ENCODE measurements at regions not wholly inside any gene's neighbourhood (a gene's known extent, or its start where the extent isn't known, plus 50 kb on each side); places are given as distances from the start of the nearest gene placed in this dataset.
A peak's percentile ranks its signal among the peaks of the same experiment; 100 is the strongest.

DNA sequence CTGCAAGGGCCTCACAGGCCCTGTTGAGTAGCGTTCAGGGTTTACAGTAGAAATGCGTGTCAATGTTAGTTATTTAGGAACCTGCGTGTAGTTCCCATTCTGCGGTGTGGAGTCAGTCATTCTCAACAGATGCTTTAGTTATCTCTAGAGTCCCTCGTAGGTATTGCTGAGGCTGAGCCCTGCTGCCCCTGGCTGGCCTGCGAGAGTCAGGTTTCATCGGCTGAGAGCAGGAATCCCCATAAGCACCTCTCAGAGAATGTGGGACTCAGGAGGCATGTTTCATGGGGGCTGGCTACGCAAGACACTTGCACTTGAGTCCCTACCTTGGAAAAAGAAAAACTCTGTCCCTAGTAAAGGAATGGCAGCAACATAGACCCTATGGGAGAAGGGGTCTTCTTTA is 347.5 kb upstream of the ASIC2 start:
- DNase-seq (ENCODE audit: low spot score): no peak

- DNase-seq (ENCODE audit: low spot score): no peak
Measured at GRCh38 chr17:33642002-33642401, 348.9 kb upstream of the ASIC2 start.

- no peak for DNase-seq (ENCODE audit: low spot score)
Measured at GRCh38 chr17:33647956-33648355, 354.9 kb upstream of the ASIC2 start.

DNA sequence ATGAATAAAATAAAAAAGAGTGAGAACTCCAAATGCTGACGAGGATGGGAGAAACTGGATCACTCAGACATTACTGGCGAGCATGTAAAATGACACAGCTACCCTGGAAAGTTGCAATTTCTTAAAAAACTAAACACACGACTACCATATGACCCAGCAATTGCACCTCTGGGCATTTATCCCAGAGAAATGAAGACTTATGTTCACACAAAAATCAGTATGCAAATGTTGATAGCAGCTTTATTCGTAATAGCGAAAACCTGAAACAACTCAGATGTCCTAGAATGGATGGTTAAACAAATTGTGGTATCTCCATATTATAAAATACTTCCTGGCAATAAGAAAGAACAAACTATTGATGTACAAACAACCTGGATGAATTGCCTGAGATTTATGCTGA is 357.2 kb upstream of the ASIC2 start:
- DNase-seq (ENCODE audit: low spot score): no peak

DNA sequence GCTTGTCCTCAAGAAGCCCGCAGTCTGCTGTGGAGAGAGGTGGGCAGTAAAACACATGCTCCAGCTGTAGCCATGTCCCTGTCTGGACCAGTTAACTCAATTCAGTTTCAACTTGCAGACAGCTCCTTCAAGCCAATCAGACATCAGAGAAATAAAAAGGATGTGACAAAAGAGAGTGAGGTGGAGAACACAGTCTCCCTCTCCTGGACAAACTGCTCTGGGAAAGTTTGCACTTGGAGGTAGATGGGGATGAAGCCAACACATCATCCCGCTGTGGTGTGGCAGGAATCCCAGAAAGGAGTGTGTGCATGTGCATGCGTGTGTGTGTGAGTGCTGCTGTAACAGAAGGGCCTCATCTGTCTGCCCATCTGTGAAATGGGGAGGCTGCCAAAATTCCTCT is 358.6 kb upstream of the ASIC2 start:
- no peak for DNase-seq (ENCODE audit: low spot score)

- no peak for DNase-seq (ENCODE audit: low spot score)
Measured at GRCh38 chr17:33652731-33653398, 359.8 kb upstream of the ASIC2 start.

DNA sequence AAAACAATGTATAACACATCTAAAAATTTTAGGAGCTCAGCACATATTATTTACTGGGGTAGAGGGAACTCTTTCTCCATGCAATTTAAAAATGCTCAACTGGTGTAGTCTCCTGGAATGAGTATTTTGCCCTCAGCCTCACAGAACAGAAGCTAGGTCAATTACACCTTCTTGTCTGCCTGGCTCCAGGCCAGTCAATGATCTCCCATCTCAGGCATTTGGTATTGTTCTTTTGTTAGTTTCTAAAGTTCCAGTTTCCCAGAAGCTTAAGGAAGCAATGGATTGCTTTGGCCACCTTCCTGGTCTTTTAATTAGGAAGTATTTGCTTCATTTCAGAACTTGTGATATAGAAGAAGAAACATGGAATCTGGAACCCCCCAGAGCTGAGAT is 360.3 kb upstream of the ASIC2 start:
- no peak for DNase-seq (ENCODE audit: low spot score)

GRCh38 chr17:33657181-33657580 is 364.1 kb upstream of the ASIC2 start:
- no peak for DNase-seq (ENCODE audit: low spot score)

GRCh38 chr17:33661975-33662374 is 368.9 kb upstream of the ASIC2 start:
- no peak for DNase-seq (ENCODE audit: low spot score)

DNA sequence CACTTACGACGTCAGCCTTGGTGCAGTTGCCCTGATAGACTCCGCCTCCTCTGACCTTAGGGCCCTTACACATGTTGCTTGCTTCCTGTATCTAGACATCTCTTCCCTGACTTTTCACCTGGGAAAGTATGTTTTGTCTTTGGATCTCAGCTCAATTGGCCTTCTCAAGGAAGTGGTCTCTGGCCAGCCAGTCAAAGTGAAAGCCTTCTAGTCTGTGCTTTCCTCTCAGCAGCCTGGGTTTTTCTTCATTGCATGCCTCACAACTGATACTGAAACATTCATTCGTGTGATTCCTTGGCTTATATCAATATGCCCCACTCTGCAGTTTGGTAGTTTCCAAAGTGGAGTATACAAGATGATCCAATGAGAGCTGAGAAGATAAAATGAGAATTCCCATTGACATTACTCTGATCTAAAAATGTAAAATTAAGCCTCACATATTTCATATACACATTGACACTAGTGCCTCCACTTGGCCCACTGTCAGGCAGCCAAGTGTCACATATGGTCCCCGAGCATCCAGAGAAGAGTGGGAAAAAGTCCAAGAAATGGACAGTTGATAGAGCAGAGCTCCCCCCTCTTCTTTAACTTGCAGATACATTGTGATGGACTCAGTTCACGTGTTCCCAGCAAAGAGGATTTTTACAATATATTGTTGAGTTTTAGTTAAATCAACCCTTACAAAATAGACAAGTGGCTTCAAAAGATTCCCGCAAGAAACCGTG is 371.2 kb upstream of the ASIC2 start:
- no peak for DNase-seq (ENCODE audit: low spot score)

DNA sequence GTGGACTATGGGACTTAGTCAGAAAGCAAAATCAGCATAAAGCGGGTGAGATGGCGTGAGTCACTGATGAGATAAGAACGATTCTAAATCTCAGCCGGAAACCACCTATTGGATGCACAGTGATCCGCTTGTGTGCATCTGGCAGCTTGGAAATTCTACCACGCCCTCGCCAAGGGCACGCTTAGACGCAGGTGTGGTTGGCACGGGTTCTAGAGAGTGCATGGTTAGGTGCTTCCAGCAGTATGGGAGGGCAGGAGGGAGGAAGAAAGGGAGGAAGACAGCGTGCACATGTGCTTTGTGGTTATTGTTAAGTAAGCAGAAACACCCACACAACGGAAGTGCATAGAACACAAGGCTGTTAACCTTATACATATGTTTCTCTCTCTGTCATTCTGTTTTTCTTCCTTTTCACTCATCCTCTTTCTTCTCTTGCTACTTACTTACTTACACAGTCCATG is 374.0 kb upstream of the ASIC2 start:
- no peak for DNase-seq (ENCODE audit: low spot score)

DNA sequence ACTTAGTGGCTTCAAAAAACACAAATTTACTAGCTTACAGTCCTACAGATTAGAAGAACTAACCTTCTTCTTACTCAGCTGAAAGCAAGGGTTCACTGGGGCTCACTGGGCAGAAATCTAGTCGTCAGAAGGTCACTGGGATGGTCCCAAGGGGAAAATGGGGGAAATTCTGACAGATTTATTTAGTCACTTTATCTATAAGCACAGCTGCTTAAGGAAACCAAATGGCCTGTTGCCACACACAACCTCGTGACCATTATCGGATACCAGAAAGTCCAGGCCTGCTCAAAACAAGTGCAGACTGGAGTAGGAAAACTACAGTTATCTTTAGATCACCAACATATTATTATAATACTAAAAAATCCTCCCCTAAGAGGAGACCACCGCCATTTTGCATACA is 374.6 kb upstream of the ASIC2 start:
- no peak for DNase-seq (ENCODE audit: low spot score)

DNA sequence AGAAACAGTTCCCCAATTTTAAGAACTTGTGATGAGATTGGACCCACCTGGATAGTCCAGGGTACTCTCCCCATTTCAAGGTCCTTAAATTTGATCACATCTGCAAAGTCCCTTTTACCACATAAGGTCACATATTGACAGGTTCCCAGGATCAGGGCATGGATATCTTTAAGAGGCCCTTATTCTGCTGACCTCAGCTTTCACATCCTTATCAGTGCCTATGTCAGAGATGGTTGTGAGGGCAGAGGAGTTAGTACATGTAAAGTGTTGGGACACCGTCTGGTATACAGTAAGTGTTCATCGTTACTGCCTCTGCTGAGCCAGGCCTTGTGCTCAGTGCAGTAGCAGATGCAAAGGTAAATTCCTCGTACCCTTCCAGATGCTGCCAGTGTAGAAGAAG is 375.4 kb upstream of the ASIC2 start:
- no peak for DNase-seq (ENCODE audit: low spot score)

DNA sequence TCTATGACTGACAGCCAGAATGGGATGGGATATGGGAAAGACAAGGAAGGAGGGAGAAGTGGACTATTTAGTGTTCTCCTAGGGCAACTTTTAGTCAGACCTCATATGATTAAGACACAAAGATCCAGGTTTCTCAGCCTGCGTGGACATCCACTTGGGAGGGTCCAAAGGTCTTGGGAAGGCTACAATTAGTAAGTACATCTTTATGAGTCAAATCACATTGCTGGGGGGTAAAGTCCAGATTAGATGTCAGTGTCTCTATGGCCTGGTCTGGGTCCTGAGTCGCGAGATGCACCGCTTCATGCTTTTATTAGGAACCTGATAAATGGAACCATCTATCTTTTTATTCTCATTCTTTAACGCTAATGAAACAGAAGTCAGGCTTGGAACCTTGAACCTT is 378.4 kb upstream of the ASIC2 start:
- no peak for DNase-seq (ENCODE audit: low spot score)

DNA sequence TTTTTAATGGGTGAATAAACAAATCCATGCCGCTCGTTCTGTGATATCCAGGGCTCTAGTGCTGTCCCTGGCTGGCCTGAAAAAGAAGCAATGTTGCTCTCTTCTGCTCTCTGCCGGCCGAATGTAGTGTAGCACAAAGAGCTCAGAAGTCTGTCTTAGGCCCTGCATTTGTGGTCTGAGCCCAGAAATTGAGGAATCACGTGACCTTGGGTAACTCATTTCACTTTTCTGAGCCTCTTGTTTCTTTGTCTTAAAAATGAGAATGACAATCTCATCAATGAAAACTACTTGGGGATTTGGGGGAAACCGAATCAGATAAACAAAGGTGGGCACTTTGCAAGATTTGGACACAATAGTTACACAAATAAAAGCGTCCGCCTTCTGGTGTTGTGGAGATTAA is 381.6 kb upstream of the ASIC2 start:
- DNase-seq (ENCODE audit: low spot score): peak; percentile 59

DNA sequence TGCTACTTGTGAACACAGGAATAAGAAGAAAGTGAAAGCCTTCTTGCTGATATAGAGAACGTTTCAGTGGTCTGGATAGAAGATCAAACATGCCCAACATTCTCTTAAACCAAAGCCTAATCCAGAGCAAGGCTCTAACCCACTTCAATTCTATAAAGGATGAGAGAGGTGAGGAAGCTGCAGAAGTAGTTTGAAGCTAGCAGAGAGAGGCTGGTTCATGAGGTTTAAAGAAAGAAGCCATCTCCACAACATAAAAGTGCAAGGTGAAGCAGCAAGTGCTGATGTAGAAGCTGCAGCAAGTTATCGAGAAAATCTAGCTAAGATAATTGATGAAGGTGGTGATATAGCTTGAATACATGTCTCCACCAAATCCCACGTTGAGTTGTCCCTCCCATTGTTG is 383.3 kb upstream of the ASIC2 start:
- DNase-seq (ENCODE audit: low spot score): no peak

DNA sequence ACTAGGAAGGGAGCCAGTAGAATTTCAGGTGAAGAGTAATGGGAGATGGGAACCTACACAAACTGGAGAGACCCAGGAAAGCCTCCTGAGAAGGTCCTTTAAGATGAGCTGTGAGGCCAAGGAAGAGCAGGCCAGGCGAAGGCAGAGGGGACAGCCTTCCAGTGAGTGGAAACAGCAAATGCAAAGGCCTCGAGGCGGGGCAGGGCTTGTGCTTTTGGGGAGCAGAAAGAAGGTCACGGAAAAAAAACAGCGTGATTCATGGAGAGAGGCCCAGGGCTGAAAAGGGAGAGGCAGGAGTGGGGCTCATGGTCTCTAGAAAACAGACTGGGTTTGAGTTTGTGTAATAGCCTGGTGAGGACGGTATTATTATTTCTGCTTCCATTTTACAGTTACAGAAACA is 386.5 kb upstream of the ASIC2 start:
- no peak for DNase-seq (ENCODE audit: low spot score)

GRCh38 chr17:33680472-33680871 is 387.4 kb upstream of the ASIC2 start:
- DNase-seq (ENCODE audit: low spot score): no peak

GRCh38 chr17:33682599-33682998 is 389.5 kb upstream of the ASIC2 start:
- DNase-seq (ENCODE audit: low spot score): no peak

GRCh38 chr17:33684735-33685134 is 391.6 kb upstream of the ASIC2 start:
- DNase-seq (ENCODE audit: low spot score): no peak

DNA sequence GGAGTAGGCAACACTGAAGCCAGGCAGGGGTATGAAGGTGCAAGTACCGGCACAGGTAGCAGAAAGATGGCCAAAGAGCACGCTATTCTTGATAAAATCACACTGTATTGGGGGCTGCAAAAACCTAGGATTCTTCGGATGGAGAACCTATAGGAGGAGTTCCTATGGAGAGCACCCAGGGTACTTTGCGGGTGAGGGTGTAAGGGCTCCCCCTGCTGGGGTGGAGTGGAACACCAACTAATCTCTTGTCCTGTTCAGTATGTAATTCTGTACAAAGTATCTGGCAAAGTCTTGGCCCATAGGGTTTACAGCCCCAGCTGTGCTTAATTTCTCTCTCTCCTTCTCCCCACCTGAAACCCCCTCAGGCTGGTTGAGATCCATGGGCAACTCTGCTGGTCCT is 393.1 kb upstream of the ASIC2 start:
- DNase-seq (ENCODE audit: low spot score): peak; percentile 32

DNA sequence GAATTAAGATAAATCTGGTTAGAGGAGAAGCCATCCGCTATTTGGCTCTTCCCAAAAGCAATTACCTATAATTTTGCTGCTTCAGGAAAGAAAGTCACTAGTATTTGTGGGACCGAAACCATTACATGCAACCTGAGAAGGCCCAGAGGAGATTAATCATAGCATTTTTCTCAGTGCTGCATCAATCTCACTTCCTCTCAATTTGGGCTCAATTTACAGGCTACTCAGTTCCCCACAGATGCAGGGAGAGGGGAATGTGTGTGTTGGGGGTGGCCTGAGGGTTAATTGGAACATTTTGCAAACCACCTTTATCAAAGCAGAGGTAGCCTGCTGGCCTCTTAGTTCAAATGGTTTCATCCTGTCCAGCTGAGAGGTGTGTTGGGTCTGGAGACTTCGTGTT is 394.7 kb upstream of the ASIC2 start:
- DNase-seq (ENCODE audit: low spot score): no peak

GRCh38 chr17:33688771-33689170 is 395.7 kb upstream of the ASIC2 start:
- DNase-seq (ENCODE audit: low spot score): no peak

DNA sequence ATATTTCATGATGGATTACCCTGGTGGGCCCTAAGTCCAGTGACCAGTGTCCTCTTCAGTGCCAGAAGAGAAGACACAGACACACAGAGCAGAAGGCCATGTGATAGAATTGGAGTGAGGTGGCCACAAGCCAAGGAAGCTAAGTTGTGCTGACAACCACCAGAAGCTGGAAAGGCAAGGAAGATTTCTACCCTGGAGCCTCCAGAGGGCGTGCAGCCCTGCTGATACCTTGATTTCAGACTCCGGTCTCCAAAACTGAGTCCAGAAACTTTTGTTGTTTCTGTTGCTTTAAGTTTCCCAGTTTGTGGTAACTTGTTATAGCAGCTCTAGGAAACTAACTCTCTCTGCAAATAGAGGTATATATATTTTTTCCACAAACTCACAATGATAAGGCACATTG is 396.6 kb upstream of the ASIC2 start:
- DNase-seq (ENCODE audit: low spot score): no peak

All from COLO829 (cell line).